Tibial nerve (tissue), 4 donors: ENCODE measurements at regions not wholly inside any gene's neighbourhood (a gene's known extent, or its start where the extent isn't known, plus 50 kb on each side); places are given as distances from the start of the nearest gene placed in this dataset.

Source experiments
- DNase-seq, 2 donors: peaks; one replicate each; pipeline ENCODE4 v3.0.0-alpha.2; 2019; ENCODE audit warnings: low spot score in 2 of 2
- H3K27ac ChIP-seq, 4 donors: fragments of 200-600 bp; sonication (generic) in 3 of 4; one replicate each; pipeline ENCODE4 v1.5.1; 2017 to 2019; ENCODE audit warnings: mild to moderate bottlenecking in 1 of 4
- H3K27me3 ChIP-seq, 2 donors: fragments of 200-600 bp; sonication (generic) in 1 of 2; one replicate each; pipeline versions ENCODE4 v1.5.1 to v1.6.0; 2017 to 2019
- H3K36me3 ChIP-seq, 3 donors: fragments of 200-600 bp; sonication (generic); one replicate each; pipeline ENCODE4 v1.5.1; 2018 to 2019
- H3K4me1 ChIP-seq, 4 donors: fragments of 200-600 bp; sonication (generic) in 3 of 4; one replicate each; pipeline ENCODE4 v1.5.1; 2017 to 2019
- H3K4me3 ChIP-seq, 4 donors: fragments of 200-600 bp; sonication (generic) in 3 of 4; one replicate each; pipeline ENCODE4 v1.5.1; 2017 to 2019; ENCODE audit warnings: mild to moderate bottlenecking in 1 of 4, moderate library complexity in 1 of 4
- H3K9me3 ChIP-seq, 4 donors: fragments of 200-600 bp; sonication (generic) in 3 of 4; one replicate each; pipeline ENCODE4 v1.5.1; 2017 to 2019
- EP300 ChIP-seq, 2 donors: sonication (generic); formaldehyde crosslinking; IDR thresholded peaks; one replicate each; pipeline ENCODE4 v1.6.1; 2017; ENCODE audit warnings: antibody characterized with exemption in 2 of 2, mild to moderate bottlenecking in 1 of 2
- POLR2A ChIP-seq, 2 donors: fragments of 450-650 bp; IDR thresholded peaks; one replicate each; pipeline ENCODE4 v1.6.1; 2017; ENCODE audit warnings: antibody characterized with exemption in 2 of 2, mild to moderate bottlenecking in 2 of 2, moderate library complexity in 2 of 2
- WGBS, 2 donors: methylation state at CpG; one replicate each; pipeline ENCODE4 v1.1.5; 2018; 5-methylcytosine and 5-hydroxymethylcytosine counted together
- TF ChIP-seq, protein P1 (sequence below), 5 experiments: fragments of 200-600 bp in 3 of 5; fragments of 450-650 bp in 2 of 5; sonication (generic) in 3 of 5; IDR thresholded peaks; one replicate each; pipeline ENCODE4 v1.5.1; 2016 to 2019; ENCODE audit warnings: antibody characterized with exemption in 5 of 5, mild to moderate bottlenecking in 3 of 5, moderate library complexity in 2 of 5

DNA sequence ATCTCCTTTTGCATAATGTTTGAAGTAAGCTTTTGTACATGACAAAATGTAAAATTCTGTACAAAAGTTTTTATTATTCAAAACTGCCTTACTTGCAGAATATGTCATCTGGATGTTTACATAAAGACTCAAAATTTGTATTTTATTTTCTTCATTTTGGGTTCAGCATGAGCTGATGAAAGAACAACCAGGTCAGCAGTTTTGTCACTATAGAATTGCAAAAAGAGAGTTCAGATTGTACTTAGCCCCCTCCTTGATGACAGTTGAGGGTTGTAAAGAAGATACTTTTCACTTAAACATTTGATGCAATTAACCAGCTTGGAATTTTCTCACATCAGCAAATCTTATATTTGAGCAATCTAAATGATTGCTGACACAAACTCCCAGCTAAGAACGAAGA lies 669.3 kb downstream of the PLA2G4A start:
- Histone ChIP-seq H3K4me3 (no peak overlapping the region), H3K9me3 (no peaks in the 10 kb centered on the region), H3K27me3 (no peaks in the 10 kb centered on the region), H3K36me3 (no peaks in the 10 kb centered on the region), H3K4me1 (no peaks in the 10 kb centered on the region), H3K27ac (no peak overlapping the region)
- WGBS, 2 donors: 83 to 87% methylated on average over 1 of the region's 1 CpG
- DNase-seq: no peak
- TF ChIP-seq, protein P1, sequence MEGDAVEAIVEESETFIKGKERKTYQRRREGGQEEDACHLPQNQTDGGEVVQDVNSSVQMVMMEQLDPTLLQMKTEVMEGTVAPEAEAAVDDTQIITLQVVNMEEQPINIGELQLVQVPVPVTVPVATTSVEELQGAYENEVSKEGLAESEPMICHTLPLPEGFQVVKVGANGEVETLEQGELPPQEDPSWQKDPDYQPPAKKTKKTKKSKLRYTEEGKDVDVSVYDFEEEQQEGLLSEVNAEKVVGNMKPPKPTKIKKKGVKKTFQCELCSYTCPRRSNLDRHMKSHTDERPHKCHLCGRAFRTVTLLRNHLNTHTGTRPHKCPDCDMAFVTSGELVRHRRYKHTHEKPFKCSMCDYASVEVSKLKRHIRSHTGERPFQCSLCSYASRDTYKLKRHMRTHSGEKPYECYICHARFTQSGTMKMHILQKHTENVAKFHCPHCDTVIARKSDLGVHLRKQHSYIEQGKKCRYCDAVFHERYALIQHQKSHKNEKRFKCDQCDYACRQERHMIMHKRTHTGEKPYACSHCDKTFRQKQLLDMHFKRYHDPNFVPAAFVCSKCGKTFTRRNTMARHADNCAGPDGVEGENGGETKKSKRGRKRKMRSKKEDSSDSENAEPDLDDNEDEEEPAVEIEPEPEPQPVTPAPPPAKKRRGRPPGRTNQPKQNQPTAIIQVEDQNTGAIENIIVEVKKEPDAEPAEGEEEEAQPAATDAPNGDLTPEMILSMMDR (IDR thresholded peaks at IDR 0.05): no peak
- TF ChIP-seq EP300 (IDR thresholded peaks at IDR 0.05): no peak
- no peak for TF ChIP-seq POLR2A (IDR thresholded peaks at IDR 0.05)

DNA sequence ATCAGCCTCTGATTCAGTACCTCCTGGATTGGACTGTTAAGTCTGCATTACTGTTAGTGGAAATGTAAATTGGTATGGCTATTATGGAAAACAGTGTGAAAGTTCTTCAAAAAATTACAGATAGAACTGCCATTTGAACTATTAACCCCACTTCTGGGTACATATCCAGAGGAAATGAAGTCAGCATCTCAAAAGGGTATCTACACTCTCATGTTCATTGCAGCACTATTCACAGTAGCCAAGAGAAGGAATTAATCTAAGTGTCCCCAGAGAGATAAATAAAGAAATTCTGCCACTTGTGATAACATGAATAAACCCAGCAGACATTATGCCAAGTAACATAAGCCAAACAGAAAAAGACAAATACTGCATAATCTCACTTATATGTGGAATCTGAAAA lies 676.0 kb downstream of the PLA2G4A start:
- DNase-seq: no peak
- H3K27ac ChIP-seq: no peak overlapping the region
- H3K27me3 ChIP-seq: no peaks in the 10 kb centered on the region
- H3K4me3 ChIP-seq: no peak overlapping the region
- no peaks in the 10 kb centered on the region for H3K9me3 ChIP-seq
- no peaks in the 10 kb centered on the region for H3K36me3 ChIP-seq
- no peak for TF ChIP-seq POLR2A (IDR thresholded peaks at IDR 0.05)
- TF ChIP-seq EP300 (IDR thresholded peaks at IDR 0.05): no peak
- TF ChIP-seq, protein P1 (IDR thresholded peaks at IDR 0.05): no peak
- no peaks in the 10 kb centered on the region for H3K4me1 ChIP-seq

DNA sequence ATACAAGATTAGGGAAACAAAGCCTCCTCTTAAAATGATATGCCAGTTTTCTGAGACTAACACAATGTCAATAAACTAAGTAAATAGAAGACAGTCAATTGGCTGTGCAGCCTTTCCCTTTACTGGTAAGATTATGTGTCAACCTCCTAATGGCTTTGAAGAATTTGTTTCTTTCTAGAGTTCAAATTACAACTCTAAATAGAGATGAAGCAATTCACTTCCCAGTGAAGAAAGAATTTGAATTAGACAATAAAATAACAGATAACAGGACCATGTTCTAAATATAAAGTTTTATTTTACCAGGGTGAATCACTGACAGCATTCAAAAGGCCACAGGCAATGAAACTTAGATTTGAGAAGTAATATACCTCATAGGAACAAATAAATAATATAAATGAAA lies 680.3 kb downstream of the PLA2G4A start:
- Histone ChIP-seq H3K27ac (no peak overlapping the region), H3K27me3 (no peaks in the 10 kb centered on the region), H3K36me3 (no peaks in the 10 kb centered on the region), H3K9me3 (no peaks in the 10 kb centered on the region), H3K4me3 (no peak overlapping the region), H3K4me1 (no peaks in the 10 kb centered on the region)
- TF ChIP-seq EP300 (IDR thresholded peaks at IDR 0.05): no peak
- TF ChIP-seq, protein P1 (IDR thresholded peaks at IDR 0.05): no peak
- TF ChIP-seq POLR2A (IDR thresholded peaks at IDR 0.05): no peak
- no peak for DNase-seq

DNA sequence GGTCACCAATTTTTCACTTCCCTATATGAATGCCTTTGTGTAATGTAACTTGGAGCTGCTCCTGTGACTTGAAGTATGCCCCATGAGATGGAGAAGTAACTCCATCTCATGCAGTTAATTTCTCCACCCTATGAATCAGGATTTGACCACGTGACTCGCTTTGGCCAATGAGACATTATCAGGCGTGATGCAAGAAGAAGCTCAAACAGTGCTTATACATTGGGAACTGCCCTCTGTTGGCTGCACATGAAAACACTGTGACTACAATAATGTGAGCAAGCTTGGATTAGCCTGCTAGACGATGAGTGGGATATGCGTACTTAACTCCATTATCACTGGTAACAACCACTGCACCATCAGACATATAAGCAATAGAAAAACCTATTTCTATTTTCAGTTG lies 684.4 kb downstream of the PLA2G4A start:
- H3K27ac ChIP-seq: no peak overlapping the region
- 79 to 86% methylated on average over 5 of the region's 5 CpGs for WGBS, 2 donors
- H3K4me1 ChIP-seq: no peaks in the 10 kb centered on the region
- TF ChIP-seq, protein P1 (IDR thresholded peaks at IDR 0.05): no peak
- TF ChIP-seq POLR2A (IDR thresholded peaks at IDR 0.05) (no peak), EP300 (IDR thresholded peaks at IDR 0.05) (no peak)
- no peaks in the 10 kb centered on the region for H3K27me3 ChIP-seq
- no peaks in the 10 kb centered on the region for H3K36me3 ChIP-seq
- no peak for DNase-seq
- H3K9me3 ChIP-seq: no peaks in the 10 kb centered on the region
- H3K4me3 ChIP-seq: no peak overlapping the region

DNA sequence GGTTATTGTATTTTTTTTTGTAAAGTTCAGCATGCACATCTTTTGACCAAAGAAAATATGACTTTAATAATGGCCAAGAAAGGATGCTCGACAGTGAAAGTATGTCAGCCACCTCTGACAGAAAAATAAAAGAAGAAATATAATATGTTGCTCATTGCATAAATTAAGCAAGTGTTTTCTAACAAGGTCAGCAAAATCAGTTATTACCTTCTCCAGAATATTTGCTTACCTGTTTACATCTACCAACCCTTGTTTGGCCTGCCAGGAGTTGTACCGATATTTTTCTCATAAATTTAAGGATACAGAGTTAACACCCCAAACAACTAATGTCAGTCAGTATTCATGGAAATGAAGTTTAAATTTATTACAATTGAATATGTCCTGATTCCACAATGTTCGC lies 685.4 kb downstream of the PLA2G4A start:
- Histone ChIP-seq H3K27me3 (no peaks in the 10 kb centered on the region), H3K36me3 (no peaks in the 10 kb centered on the region), H3K27ac (no peak overlapping the region), H3K4me1 (no peaks in the 10 kb centered on the region), H3K9me3 (no peaks in the 10 kb centered on the region), H3K4me3 (no peak overlapping the region)
- no peak for DNase-seq
- WGBS, 2 donors: 93 to 94% methylated on average over 3 of the region's 3 CpGs
- TF ChIP-seq POLR2A (IDR thresholded peaks at IDR 0.05) (no peak), EP300 (IDR thresholded peaks at IDR 0.05) (no peak)
- TF ChIP-seq, protein P1 (IDR thresholded peaks at IDR 0.05): no peak
